Neuronal stem cell (in vitro differentiated cells): ENCODE measurements at regions not wholly inside any gene's neighbourhood (a gene's known extent, or its start where the extent isn't known, plus 50 kb on each side); places are given as distances from the start of the nearest gene placed in this dataset. TPM values are rescaled to one million over a fixed set of nuclear protein-coding genes. Genes with fewer than 3 reads are reported as not detected.

Experiments used
- DNase-seq: peaks from one replicate; pipeline ENCODE4 v3.0.0-alpha.2; 2013; ENCODE audit warnings: low spot score
- H2AFZ ChIP-seq: one replicate; pipeline ENCODE4 v1.6.1; 2013; ENCODE audit warnings: mild to moderate bottlenecking, low read length, inconsistent platforms
- H2AK5ac ChIP-seq: 2 replicates; pipeline ENCODE4 v1.6.1; 2013; ENCODE audit warnings: low read depth, mild to moderate bottlenecking, inconsistent platforms, low read length, moderate library complexity, mixed read lengths
- H2BK120ac ChIP-seq: 2 replicates; pipeline ENCODE4 v1.6.1; 2013; ENCODE audit warnings: low read depth, mild to moderate bottlenecking, inconsistent platforms, low read length, moderate library complexity, mixed read lengths
- H2BK12ac ChIP-seq: one replicate; pipeline ENCODE4 v1.6.1; 2013; ENCODE audit warnings: low read length, inconsistent platforms
- H2BK15ac ChIP-seq: 2 replicates; pipeline ENCODE4 v1.6.1; 2013; ENCODE audit warnings: mild to moderate bottlenecking, low read length, inconsistent platforms, mixed read lengths
- H2BK5ac ChIP-seq: one replicate; pipeline ENCODE4 v1.6.1; 2013; ENCODE audit warnings: inconsistent platforms, mild to moderate bottlenecking, low read length, moderate library complexity
- H3K14ac ChIP-seq: one replicate; pipeline ENCODE4 v1.6.1; 2013; ENCODE audit warnings: low read length, inconsistent platforms
- H3K18ac ChIP-seq: 2 replicates; pipeline ENCODE4 v1.6.1; 2013; ENCODE audit warnings: low read length, inconsistent platforms
- H3K23ac ChIP-seq: 2 replicates; pipeline ENCODE4 v1.6.1; 2013; ENCODE audit warnings: low read depth, mild to moderate bottlenecking, mixed read lengths, low read length, inconsistent platforms; ENCODE audit not compliant: poor library complexity
- H3K27ac ChIP-seq: replicated peaks from 3 replicates; pipeline ENCODE4 v1.5.1; 2013; ENCODE audit warnings: low read length, inconsistent platforms
- H3K27me3 ChIP-seq, 3 experiments: 2 replicates each; pipeline ENCODE4 v1.6.1; 2013; ENCODE audit warnings: low read length in 3 of 3, mild to moderate bottlenecking in 2 of 3, inconsistent platforms in 1 of 3, low read depth in 1 of 3, mixed read lengths in 1 of 3, moderate library complexity in 1 of 3; ENCODE audit not compliant: control insufficient read depth in 3 of 3, insufficient read depth in 3 of 3
- H3K36me3 ChIP-seq, 2 donors: replicated peaks in 1 of 2; 2 replicates each; pipeline ENCODE4 v1.6.1; 2013; ENCODE audit warnings: low read length in 2 of 2; ENCODE audit not compliant: control insufficient read depth in 2 of 2, insufficient read depth in 2 of 2
- H3K4ac ChIP-seq: 2 replicates; pipeline ENCODE4 v1.6.1; 2013; ENCODE audit warnings: inconsistent platforms, mild to moderate bottlenecking, low read length, moderate library complexity
- H3K4me1 ChIP-seq, 2 donors: 1 replicate in 1 of 2; 2 replicates in 1 of 2; pipeline ENCODE4 v1.6.1; 2013; ENCODE audit warnings: low read length in 2 of 2, low read depth in 1 of 2; ENCODE audit not compliant: control insufficient read depth in 2 of 2, insufficient read depth in 1 of 2
- H3K4me2 ChIP-seq: one replicate; pipeline ENCODE4 v1.6.1; 2013; ENCODE audit warnings: mild to moderate bottlenecking, low read length, inconsistent platforms; ENCODE audit not compliant: insufficient read depth, poor library complexity, severe bottlenecking
- H3K4me3 ChIP-seq, 2 donors: 2 replicates each; pipeline ENCODE4 v1.5.1; 2013; ENCODE audit warnings: low read length in 2 of 2, mild to moderate bottlenecking in 2 of 2, inconsistent platforms in 1 of 2, moderate library complexity in 1 of 2
- H3K79me1 ChIP-seq: one replicate; pipeline ENCODE4 v1.6.1; 2013; ENCODE audit warnings: low read depth, mild to moderate bottlenecking, inconsistent platforms, low read length, moderate library complexity
- H3K9ac ChIP-seq: one replicate; pipeline ENCODE4 v1.6.1; 2013; ENCODE audit warnings: mild to moderate bottlenecking, low read depth, low read length, inconsistent platforms; ENCODE audit not compliant: poor library complexity
- H3K9me3 ChIP-seq, 2 donors: replicated peaks in 1 of 2; 2 replicates each; pipeline versions ENCODE3 to v1.6.1; 2013; ENCODE audit warnings: low read length in 2 of 2, mild to moderate bottlenecking in 2 of 2, inconsistent platforms in 1 of 2, low read depth in 1 of 2, mixed read lengths in 1 of 2, moderate library complexity in 1 of 2; ENCODE audit not compliant: control insufficient read depth in 2 of 2, insufficient read depth in 1 of 2
- H4K8ac ChIP-seq: one replicate; pipeline ENCODE4 v1.6.1; 2013; ENCODE audit warnings: low read depth, mild to moderate bottlenecking, inconsistent platforms, low read length, moderate library complexity
- H4K91ac ChIP-seq: one replicate; pipeline ENCODE4 v1.6.1; 2013; ENCODE audit warnings: low read length, low read depth, mild to moderate bottlenecking, inconsistent platforms; ENCODE audit not compliant: poor library complexity
- WGBS, 2 donors: extraction: QIAGEN DNeasy Blood & Tissue Kit; methylation state at CpG; one replicate each; pipeline ENCODE4 v1.1.7; 2013; ENCODE audit warnings: missing lambda C conversion rate in 2 of 2, mixed read lengths in 1 of 2; ENCODE audit not compliant: insufficient read length in 2 of 2, insufficient replicate concordance in 1 of 2; ENCODE audit errors: extremely low coverage in 2 of 2; 5-methylcytosine and 5-hydroxymethylcytosine counted together
- small RNA-seq: library from polyadenylated mRNA; stranded (forward); fragments of <200 nt; extraction: miRNeasy Mini kit (QIAGEN cat#:217004); gene quantifications from one replicate; pipeline ENCODE3, GENCODE V24; 2013; ENCODE audit not compliant: insufficient read depth

DNA sequence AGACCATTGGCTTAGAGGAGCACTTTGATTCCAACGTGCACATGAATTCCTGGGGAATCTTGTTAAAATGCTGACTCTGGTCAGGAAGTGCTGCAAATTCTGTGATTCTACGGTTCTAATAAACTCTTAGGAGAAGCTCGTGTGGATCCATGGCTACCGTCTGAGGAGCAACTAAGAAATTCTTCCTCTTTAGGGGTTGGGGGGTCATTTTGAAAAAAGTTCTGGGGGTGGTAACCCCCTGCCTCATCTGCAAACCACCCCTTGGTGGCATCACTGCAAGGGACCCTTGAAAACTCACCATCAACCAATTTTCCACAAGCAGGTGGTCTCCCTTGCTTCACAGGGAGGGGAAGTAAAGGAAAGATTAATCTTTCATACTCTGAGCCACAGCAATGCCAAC, 52.2 kb upstream of the IGF1R start:
- H3K14ac ChIP-seq, result no peak overlapping the region
- H3K79me1 ChIP-seq, result no peaks in the 10 kb centered on the region
- no peak overlapping the region for H2BK15ac ChIP-seq
- no CpG with 5 or more reads among the region's 4 CpGs for WGBS, 2 donors
- no peak overlapping the region for H2BK120ac ChIP-seq
- DNase-seq, result no peak
- H4K8ac ChIP-seq, result no peak overlapping the region
- no peak overlapping the region for H2BK12ac ChIP-seq
- H3K36me3 ChIP-seq, result no peaks in the 10 kb centered on the region
- no peak overlapping the region for H2AK5ac ChIP-seq
- peaks cover 0 to 10% (median 0%) of the 10 kb centered on the region in 3 experiments for H3K27me3 ChIP-seq
- no peaks in the 10 kb centered on the region for H3K9me3 ChIP-seq
- H3K4me2 ChIP-seq, result no peak overlapping the region
- H3K4me3 ChIP-seq, result no peak overlapping the region
- H3K4ac ChIP-seq, result no peak overlapping the region
- H2AFZ ChIP-seq, result no peak overlapping the region
- no peak overlapping the region for H2BK5ac ChIP-seq
- no peak overlapping the region for H3K27ac ChIP-seq
- H3K23ac ChIP-seq, result no peak overlapping the region
- no peak overlapping the region for H3K9ac ChIP-seq
- H4K91ac ChIP-seq, result no peak overlapping the region
- peaks cover 4 to 6% of the 10 kb centered on the region in 2 donors for H3K4me1 ChIP-seq
- H3K18ac ChIP-seq, result no peak overlapping the region

DNA sequence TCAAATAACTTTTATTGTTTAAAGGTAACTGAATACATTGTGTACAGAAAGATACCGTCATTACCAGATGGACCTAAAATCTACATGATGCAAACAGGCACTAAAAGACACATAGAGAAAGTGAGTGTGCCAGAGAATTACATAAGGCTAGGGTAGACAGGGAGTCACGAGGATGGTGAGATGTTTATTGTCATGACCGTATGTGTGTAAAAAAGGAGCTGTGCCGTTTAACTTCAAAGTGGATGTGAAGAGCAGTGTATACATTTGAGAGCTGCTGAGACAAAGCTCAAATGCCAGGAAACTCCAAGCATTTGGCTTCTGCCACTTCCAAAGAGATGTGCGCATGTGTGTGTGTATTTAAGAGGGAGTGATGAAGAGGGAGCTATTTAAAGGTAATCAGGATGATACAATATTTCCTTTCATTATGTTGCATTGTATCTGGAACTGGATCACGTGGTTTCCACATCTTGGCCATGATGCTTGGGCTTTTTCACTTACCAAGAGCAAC, 51.4 kb upstream of the IGF1R start:
- no peak overlapping the region for H2BK15ac ChIP-seq
- no CpG with 5 or more reads among the region's 6 CpGs for WGBS, 2 donors
- no peaks in the 10 kb centered on the region for H3K36me3 ChIP-seq
- no peak overlapping the region for H3K4me3 ChIP-seq
- H3K4me2 ChIP-seq, result no peak overlapping the region
- no peak overlapping the region for H2AK5ac ChIP-seq
- H2BK12ac ChIP-seq, result no peak overlapping the region
- no peak overlapping the region for H3K23ac ChIP-seq
- H3K9me3 ChIP-seq, result peaks cover 0 to 5% of the 10 kb centered on the region in 2 donors
- no peak overlapping the region for H3K14ac ChIP-seq
- no peak overlapping the region for H2AFZ ChIP-seq
- H4K8ac ChIP-seq, result no peak overlapping the region
- no peak overlapping the region for H4K91ac ChIP-seq
- no peak for DNase-seq
- H3K27ac ChIP-seq, result no peak overlapping the region
- no peak overlapping the region for H3K4ac ChIP-seq
- no peak overlapping the region for H2BK120ac ChIP-seq
- H3K79me1 ChIP-seq, result no peaks in the 10 kb centered on the region
- H3K4me1 ChIP-seq, result peaks cover 4 to 6% of the 10 kb centered on the region in 2 donors
- peaks cover 0 to 3% (median 0%) of the 10 kb centered on the region in 3 experiments for H3K27me3 ChIP-seq
- no peak overlapping the region for H2BK5ac ChIP-seq
- no peak overlapping the region for H3K9ac ChIP-seq
- H3K18ac ChIP-seq, result no peak overlapping the region

DNA sequence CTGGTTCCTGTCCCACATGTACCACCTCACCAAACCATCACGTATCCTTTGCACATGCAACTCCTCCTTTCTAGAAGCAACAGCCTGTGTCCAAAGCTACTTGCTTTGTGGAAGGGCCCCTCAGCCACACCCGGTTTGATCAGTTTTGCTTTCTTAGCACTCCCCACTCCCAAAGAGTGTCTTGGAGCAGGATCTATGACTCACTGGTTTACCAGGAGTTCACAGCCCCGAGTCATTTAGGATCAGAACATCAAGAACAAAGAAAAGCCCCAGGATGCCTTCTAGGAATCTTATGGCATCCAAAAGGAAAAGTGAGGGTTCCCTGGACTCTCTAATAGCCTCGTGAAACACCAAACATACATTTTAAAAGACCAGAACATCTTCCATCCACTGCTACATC, 50.7 kb upstream of the IGF1R start:
- H3K14ac ChIP-seq, result no peak overlapping the region
- H3K27ac ChIP-seq, result no peak overlapping the region
- no peak overlapping the region for H3K4me3 ChIP-seq
- no peak overlapping the region for H2BK15ac ChIP-seq
- H3K79me1 ChIP-seq, result no peaks in the 10 kb centered on the region
- H4K8ac ChIP-seq, result no peak overlapping the region
- no peak overlapping the region for H2AFZ ChIP-seq
- no peak overlapping the region for H3K4me2 ChIP-seq
- peaks cover 4 to 6% of the 10 kb centered on the region in 2 donors for H3K4me1 ChIP-seq
- no peak overlapping the region for H3K9ac ChIP-seq
- H4K91ac ChIP-seq, result no peak overlapping the region
- no peak overlapping the region for H3K4ac ChIP-seq
- H3K36me3 ChIP-seq, result no peaks in the 10 kb centered on the region
- no CpG with 5 or more reads among the region's 4 CpGs for whole genome bisulfite sequencing, 2 donors
- H3K18ac ChIP-seq, result no peak overlapping the region
- no peak overlapping the region for H2AK5ac ChIP-seq
- H2BK120ac ChIP-seq, result no peak overlapping the region
- no peak overlapping the region for H3K23ac ChIP-seq
- peaks cover 0 to 3% (median 0%) of the 10 kb centered on the region in 3 experiments for H3K27me3 ChIP-seq
- H2BK5ac ChIP-seq, result no peak overlapping the region
- H2BK12ac ChIP-seq, result no peak overlapping the region
- DNase-seq, result no peak
- H3K9me3 ChIP-seq, result peaks cover 0 to 5% of the 10 kb centered on the region in 2 donors

Small RNAs in the stretch of these regions (small RNA-seq; reads per million reads assigned to genes)
- not detected for gene AC022523.2
- gene RF00026, result not detected
- gene RNU6-1186P, result not detected
